OCI-M1 (cell line): ENCODE measurements at regions not wholly inside any gene's neighbourhood (a gene's known extent, or its start where the extent isn't known, plus 50 kb on each side); places are given as distances from the start of the nearest gene placed in this dataset.
"Not testable (repeated sequence)": the region's sequence is repeated elsewhere in the genome, so short reads cannot be mapped to it uniquely, and the experiment has no call there.

Experiments used
- DNase-seq: peaks from one replicate; lab custom pipeline; 2025; lab: John Stamatoyannopoulos, UW

- no peak for DNase-seq
Observed at GRCh38 chr14:71780822-71781221, 151.4 kb upstream of the RGS6 start.

GRCh38 chr14:71783088-71783487, 149.1 kb upstream of the RGS6 start:
- no peak for DNase-seq

GRCh38 chr14:71783786-71784185, 148.4 kb upstream of the RGS6 start:
- DNase-seq = no peak

GRCh38 chr14:71789005-71789404, 143.2 kb upstream of the RGS6 start:
- DNase-seq = no peak

- DNase-seq = no peak
Observed at GRCh38 chr14:71799841-71800240, 132.4 kb upstream of the RGS6 start.

- no peak for DNase-seq
Observed at GRCh38 chr14:71800878-71801277, 131.4 kb upstream of the RGS6 start.

GRCh38 chr14:71803539-71804260, 128.5 kb upstream of the RGS6 start:
- no peak for DNase-seq

- DNase-seq = no peak
Observed at GRCh38 chr14:71804992-71805391, 127.2 kb upstream of the RGS6 start.

- not testable (repeated sequence) for DNase-seq
Observed at GRCh38 chr14:71807049-71807448, 125.2 kb upstream of the RGS6 start.

- DNase-seq = not testable (repeated sequence)
Observed at GRCh38 chr14:71810800-71811199, 121.4 kb upstream of the RGS6 start.

GRCh38 chr14:71812693-71813092, 119.5 kb upstream of the RGS6 start:
- no peak for DNase-seq

GRCh38 chr14:71815110-71815509, 117.1 kb upstream of the RGS6 start:
- DNase-seq = no peak

- DNase-seq = no peak
Observed at GRCh38 chr14:71824816-71825215, 107.4 kb upstream of the RGS6 start.

GRCh38 chr14:71833476-71833875, 98.8 kb upstream of the RGS6 start:
- DNase-seq = no peak

- peak; percentile 3 for DNase-seq
Observed at GRCh38 chr14:71834284-71835204, 97.7 kb upstream of the RGS6 start.

- DNase-seq = peak; percentile 43
Observed at GRCh38 chr14:71852181-71852580, 80.0 kb upstream of the RGS6 start.

- DNase-seq = peak; percentile 77
Observed at GRCh38 chr14:71855399-71856036, 76.7 kb upstream of the RGS6 start.

- DNase-seq = peak; percentile 62
Observed at GRCh38 chr14:71856199-71856919, 75.9 kb upstream of the RGS6 start.

- DNase-seq = no peak
Observed at GRCh38 chr14:71863049-71863448, 69.2 kb upstream of the RGS6 start.

- DNase-seq = no peak
Observed at GRCh38 chr14:71863766-71864165, 68.5 kb upstream of the RGS6 start.
